Heart right ventricle (tissue), 16 donors: ENCODE measurements at regions not wholly inside any gene's neighbourhood (a gene's known extent, or its start where the extent isn't known, plus 50 kb on each side); places are given as distances from the start of the nearest gene placed in this dataset.
A peak's percentile ranks its signal among the peaks of the same experiment; 100 is the strongest.

Experiments used
- ATAC-seq, 8 donors: fragments of 200-7000 bp; cut with Tn5 transposase; one replicate each; pipeline ENCODE4 v1.9.1; 2020; ENCODE audit warnings: mild to moderate bottlenecking in 8 of 8, moderate library complexity in 8 of 8, moderate number of reproducible peaks in 1 of 8
- DNase-seq, 2 donors: peaks; one replicate each; pipeline ENCODE4 v3.0.0-alpha.2; 2020
- H3K27ac ChIP-seq, 10 donors: fragments of 200-600 bp; sonication (generic) in 2 of 10; one replicate each; pipeline versions ENCODE4 v1.5.0 to v1.8.0; 2020 to 2022; ENCODE audit warnings: mild to moderate bottlenecking in 3 of 10
- H3K27me3 ChIP-seq, 7 donors: fragments of 200-600 bp; one replicate each; pipeline ENCODE4 v1.8.0; 2021 to 2022; ENCODE audit warnings: mild to moderate bottlenecking in 2 of 7
- H3K36me3 ChIP-seq, 9 donors: fragments of 200-600 bp; sonication (generic) in 1 of 9; one replicate each; pipeline versions ENCODE4 v1.5.0 to v1.8.0; 2020 to 2022; ENCODE audit warnings: mild to moderate bottlenecking in 2 of 9
- H3K4me1 ChIP-seq, 9 donors: fragments of 200-600 bp; sonication (generic) in 1 of 9; one replicate each; pipeline versions ENCODE4 v1.5.0 to v1.8.0; 2020 to 2022; ENCODE audit warnings: mild to moderate bottlenecking in 4 of 9
- H3K4me3 ChIP-seq, 10 donors: fragments of 200-600 bp; sonication (generic) in 2 of 10; one replicate each; pipeline versions ENCODE4 v1.5.0 to v1.8.0; 2020 to 2022; ENCODE audit warnings: mild to moderate bottlenecking in 7 of 10, moderate library complexity in 2 of 10
- H3K9me3 ChIP-seq, 11 donors: fragments of 200-600 bp in 10 of 11; sonication (generic) in 2 of 11; one replicate each; pipeline versions ENCODE4 v1.5.0 to v1.8.0; 2013 to 2022; ENCODE audit warnings: mild to moderate bottlenecking in 2 of 11, control low read depth in 1 of 11, moderate library complexity in 1 of 11
- WGBS, 2 donors: extraction: QIAGEN DNeasy Blood & Tissue Kit; methylation state at CpG; one replicate each; pipeline ENCODE4 v1.1.7; 2013; ENCODE audit warnings: inconsistent platforms in 1 of 2; 5-methylcytosine and 5-hydroxymethylcytosine counted together
- intact Hi-C, 10 donors: fragments of 100-400 bp; cut with DNase I; formaldehyde crosslinking; loops; one replicate each; pipeline versions ENCODE4 v1.11.1 to v1.14.2; 2022
- TF ChIP-seq, protein P1 (sequence below), 9 donors: fragments of 200-600 bp; sonication (generic) in 2 of 9; IDR thresholded peaks; one replicate each; pipeline versions ENCODE4 v1.5.0 to v1.8.0; 2021 to 2022; ENCODE audit warnings: antibody characterized with exemption in 9 of 9, mild to moderate bottlenecking in 5 of 9, moderate library complexity in 1 of 9
- donor health status: Arrhythmogenic right ventricular cardiomyopathy.
- donor health status: ischemic (EF 13 %, LVEDD 7.1; RV severe dilation, severe dysfunction).
- donor health status: healthy with polysubstance abuse.
- donor health status: DM: no; HTN: yes; CAD: no.
- donor health status: DM: no; HTN: no; CAD: no.
- donor health status: ischemic (EF 25% LVEDD 6.9; RV normal size, moderate dysfunction).
- donor health status: ischemic (EF 25% LVEDD 5.7; RV mildly dilated, moderate dysfunction).
- donor health status: healthy.
- donor health status: DM: yes; HTN: yes; CAD: no.
- donor health status: Ischemic cardiomyopathy.
- donor health status: ischemic (EF 35%, LVEDD 5.7; RV mildly dilated, moderate dysfunction).
- donor health status: nonischemic (EF 11% LVEDD 7.7; RV severe dilation, severe dysfunction).
- donor health status: DM: yes; HTN: yes; CAD: no.
- donor health status: PGD.
- donor health status: ischemic (EF 29% LVEDD 5.4; RV normal size, mild dysfunction).
- donor health status: nonischemic (EF 23%, LVEDD 6.1; RV moderate dilation, normal function).

- intact Hi-C loops, result no loop called here
- H3K9me3 ChIP-seq, result no peaks in the 10 kb centered on the region
- WGBS, 2 donors, result 29 to 30% methylated on average over 28 of the region's 28 CpGs
- H3K4me3 ChIP-seq, result no peak overlapping the region
- no peaks in the 10 kb centered on the region for H3K36me3 ChIP-seq
- no peaks in the 10 kb centered on the region for H3K4me1 ChIP-seq
- TF ChIP-seq, protein P1, sequence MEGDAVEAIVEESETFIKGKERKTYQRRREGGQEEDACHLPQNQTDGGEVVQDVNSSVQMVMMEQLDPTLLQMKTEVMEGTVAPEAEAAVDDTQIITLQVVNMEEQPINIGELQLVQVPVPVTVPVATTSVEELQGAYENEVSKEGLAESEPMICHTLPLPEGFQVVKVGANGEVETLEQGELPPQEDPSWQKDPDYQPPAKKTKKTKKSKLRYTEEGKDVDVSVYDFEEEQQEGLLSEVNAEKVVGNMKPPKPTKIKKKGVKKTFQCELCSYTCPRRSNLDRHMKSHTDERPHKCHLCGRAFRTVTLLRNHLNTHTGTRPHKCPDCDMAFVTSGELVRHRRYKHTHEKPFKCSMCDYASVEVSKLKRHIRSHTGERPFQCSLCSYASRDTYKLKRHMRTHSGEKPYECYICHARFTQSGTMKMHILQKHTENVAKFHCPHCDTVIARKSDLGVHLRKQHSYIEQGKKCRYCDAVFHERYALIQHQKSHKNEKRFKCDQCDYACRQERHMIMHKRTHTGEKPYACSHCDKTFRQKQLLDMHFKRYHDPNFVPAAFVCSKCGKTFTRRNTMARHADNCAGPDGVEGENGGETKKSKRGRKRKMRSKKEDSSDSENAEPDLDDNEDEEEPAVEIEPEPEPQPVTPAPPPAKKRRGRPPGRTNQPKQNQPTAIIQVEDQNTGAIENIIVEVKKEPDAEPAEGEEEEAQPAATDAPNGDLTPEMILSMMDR (IDR thresholded peaks at IDR 0.05), result no peak
- peaks cover 0 to 84% (median 58%) of the 10 kb centered on the region in 7 donors for H3K27me3 ChIP-seq
- ATAC-seq (no peak), DNase-seq (no peak)
- no peak overlapping the region for H3K27ac ChIP-seq
These were observed 117.7 kb upstream of the CACNA1A start for GRCh38 chr19:13623716-13624710.

DNA sequence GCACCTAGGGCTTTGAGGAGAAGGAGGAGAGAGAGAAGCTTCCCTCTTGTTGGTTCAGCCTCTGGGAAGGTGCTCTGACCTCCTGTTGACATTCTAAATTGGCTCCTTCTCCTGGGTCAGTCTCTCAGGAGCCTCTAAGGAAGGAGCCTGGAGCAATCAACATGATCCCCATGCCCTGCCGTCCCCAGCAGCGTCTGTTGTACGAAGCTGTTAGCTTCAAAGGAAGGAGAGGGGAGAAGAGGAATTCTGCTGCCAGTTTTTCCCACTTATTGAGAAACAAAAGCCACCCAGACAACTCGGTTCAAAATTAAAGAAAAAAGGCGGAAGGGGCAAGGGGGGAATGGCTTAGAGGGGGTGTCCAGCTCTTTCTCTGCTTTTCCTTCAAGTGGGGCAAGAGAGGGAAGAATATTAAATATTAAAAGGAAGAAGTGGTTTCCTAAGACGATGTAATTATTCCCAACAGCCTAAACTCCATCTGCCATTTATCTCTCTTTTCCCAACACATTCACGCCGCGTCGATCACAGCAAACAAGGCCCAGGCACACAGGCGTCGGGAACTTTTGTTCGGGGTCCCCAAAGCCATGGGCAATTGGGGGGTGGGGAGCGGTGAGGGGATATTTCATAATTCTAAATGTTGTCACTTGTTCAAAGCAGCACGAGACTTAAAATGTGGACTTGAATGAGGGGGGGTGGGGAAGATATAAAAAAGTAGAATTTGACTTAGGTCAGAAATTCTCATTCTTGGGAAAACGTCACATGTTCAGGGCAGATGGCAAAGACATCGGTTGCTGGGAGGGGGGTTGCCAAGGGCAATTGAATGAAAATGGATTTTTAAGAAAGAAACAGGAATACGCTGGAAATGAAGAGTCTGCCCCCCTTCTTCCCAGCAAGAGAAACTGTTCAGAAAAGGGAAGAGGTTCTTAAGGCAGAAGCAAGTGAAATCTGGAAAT, 116.8 kb upstream of the CACNA1A start:
- no peak overlapping the region for H3K4me3 ChIP-seq
- H3K4me1 ChIP-seq, result no peaks in the 10 kb centered on the region
- intact Hi-C loops, result no loop called here
- no peak for DNase-seq
- no peak overlapping the region for H3K27ac ChIP-seq
- no peaks in the 10 kb centered on the region for H3K36me3 ChIP-seq
- no peak for ATAC-seq
- peaks cover 0 to 78% (median 55%) of the 10 kb centered on the region in 7 donors for H3K27me3 ChIP-seq
- TF ChIP-seq, protein P1 (IDR thresholded peaks at IDR 0.05), result no peak
- 32 to 39% methylated on average over 18 of the region's 18 CpGs for WGBS, 2 donors
- no peaks in the 10 kb centered on the region for H3K9me3 ChIP-seq

GRCh38 chr19:13621413-13621812, 115.1 kb upstream of the CACNA1A start:
- Histone ChIP-seq H3K27me3 (peaks cover 0 to 65% (median 44%) of the 10 kb centered on the region in 7 donors), H3K4me1 (no peaks in the 10 kb centered on the region), H3K4me3 (no peak overlapping the region), H3K9me3 (no peaks in the 10 kb centered on the region), H3K36me3 (no peaks in the 10 kb centered on the region), H3K27ac (no peak overlapping the region)
- 66 to 69% methylated on average over 6 of the region's 6 CpGs for WGBS, 2 donors
- ATAC-seq, result no peak
- DNase-seq, result no peak
- TF ChIP-seq, protein P1 (IDR thresholded peaks at IDR 0.05), result peak in 1 of 9 donors; percentile 35
- intact Hi-C loops, result no loop called here

GRCh38 chr19:13619203-13619632, 112.9 kb upstream of the CACNA1A start:
- H3K4me1 ChIP-seq, result no peaks in the 10 kb centered on the region
- DNase-seq (no peak), ATAC-seq (no peak)
- TF ChIP-seq, protein P1 (IDR thresholded peaks at IDR 0.05), result no peak
- peaks cover 0 to 57% (median 30%) of the 10 kb centered on the region in 7 donors for H3K27me3 ChIP-seq
- intact Hi-C loops, result no loop called here
- no peak overlapping the region for H3K27ac ChIP-seq
- H3K36me3 ChIP-seq, result no peaks in the 10 kb centered on the region
- H3K4me3 ChIP-seq, result no peak overlapping the region
- no peaks in the 10 kb centered on the region for H3K9me3 ChIP-seq
